Ovary (tissue), 7 donors: ENCODE measurements at regions not wholly inside any gene's neighbourhood (a gene's known extent, or its start where the extent isn't known, plus 50 kb on each side); places are given as distances from the start of the nearest gene placed in this dataset.

ENCODE experiments used
- DNase-seq, 5 donors: peaks; one replicate each; pipeline ENCODE4 v3.0.0-alpha.2; 2019 to 2020
- H3K27ac ChIP-seq, 2 donors: fragments of 200-600 bp; one replicate each; pipeline versions ENCODE4 v1.5.1 to v1.8.0; 2019 to 2022
- H3K27me3 ChIP-seq: fragments of 200-600 bp; one replicate; pipeline ENCODE4 v1.8.0; 2022
- H3K36me3 ChIP-seq: fragments of 200-600 bp; sonication (generic); one replicate; pipeline ENCODE4 v1.5.1; 2019
- H3K4me1 ChIP-seq: one replicate; pipeline ENCODE4 v1.8.1; 2013; ENCODE audit warnings: mild to moderate bottlenecking, moderate library complexity; ENCODE audit not compliant: insufficient read depth
- H3K4me3 ChIP-seq: fragments of 200-600 bp; sonication (generic); one replicate; pipeline ENCODE4 v1.5.1; 2017
- H3K9me3 ChIP-seq, 2 donors: fragments of 200-600 bp in 1 of 2; sonication (generic) in 1 of 2; one replicate each; pipeline versions ENCODE4 v1.5.1 to v1.8.1; 2013 to 2019; ENCODE audit warnings: mild to moderate bottlenecking in 1 of 2, moderate library complexity in 1 of 2
- CTCF ChIP-seq, 3 donors: fragments of 450-650 bp in 2 of 3; fragments of 200-600 bp in 1 of 3; IDR thresholded peaks; one replicate each; pipeline versions ENCODE4 v1.5.1 to v1.8.0; 2016 to 2022; ENCODE audit warnings: antibody characterized with exemption in 3 of 3, mild to moderate bottlenecking in 1 of 3
- EP300 ChIP-seq: sonication (generic); formaldehyde crosslinking; IDR thresholded peaks from one replicate; pipeline ENCODE4 v1.6.1; 2017; ENCODE audit warnings: antibody characterized with exemption
- POLR2A ChIP-seq: fragments of 450-650 bp; IDR thresholded peaks from one replicate; pipeline ENCODE4 v1.6.1; 2017; ENCODE audit warnings: antibody characterized with exemption, mild to moderate bottlenecking, moderate library complexity
- WGBS, 3 donors: extraction: QIAGEN DNeasy Blood & Tissue Kit in 1 of 3; methylation state at CpG; one replicate each; pipeline versions ENCODE4 v1.1.5 to v1.1.7; 2013 to 2017; 5-methylcytosine and 5-hydroxymethylcytosine counted together
- intact Hi-C, 4 donors: fragments of 100-400 bp; cut with DNase I; formaldehyde crosslinking; loops; one replicate each; pipeline versions ENCODE4 v1.11.0 to v1.15.1; 2022 to 2023
- donor health status: DM: no; HTN: no; CAD: no; lungs with moderate emphysema.
- donor health status: DM: no; HTN: no; CAD: no.
- donor health status: Bipolar disorder and iron deficiency.
- donor health status: DM: no; HTN: no; CAD: no.
- donor health status: DM: yes; HTN: yes; CAD: no.

GRCh38 chr11:11085580-11085979, 227.7 kb upstream of the ZBED5 start:
- Histone ChIP-seq H3K4me1 (no peaks in the 10 kb centered on the region), H3K27ac (no peak overlapping the region), H3K9me3 (no peaks in the 10 kb centered on the region), H3K27me3 (no peaks in the 10 kb centered on the region), H3K4me3 (no peak overlapping the region), H3K36me3 (no peaks in the 10 kb centered on the region)
- intact Hi-C loops: no loop called here
- no peak for DNase-seq
- TF ChIP-seq CTCF (IDR thresholded peaks at IDR 0.05) (no peak), POLR2A (no peak)

- WGBS, 3 donors: 90 to 93% (median 92%) methylated on average over 1 of the region's 1 CpG
- no peak for DNase-seq
- no peaks in the 10 kb centered on the region for H3K9me3 ChIP-seq
- H3K27me3 ChIP-seq: no peaks in the 10 kb centered on the region
- intact Hi-C loops: no loop called here
- no peak overlapping the region for H3K27ac ChIP-seq
- no peak for TF ChIP-seq EP300
- no peak for TF ChIP-seq CTCF (IDR thresholded peaks at IDR 0.05)
- no peak for TF ChIP-seq POLR2A
- H3K4me3 ChIP-seq: no peak overlapping the region
- H3K4me1 ChIP-seq: no peaks in the 10 kb centered on the region
- H3K36me3 ChIP-seq: no peaks in the 10 kb centered on the region
These were observed 226.5 kb upstream of the ZBED5 start for GRCh38 chr11:11084337-11084736.

- H3K36me3 ChIP-seq: no peaks in the 10 kb centered on the region
- no peak overlapping the region for H3K4me3 ChIP-seq
- no peak for TF ChIP-seq EP300
- no peak for TF ChIP-seq POLR2A
- TF ChIP-seq CTCF (IDR thresholded peaks at IDR 0.05): no peak
- DNase-seq: no peak
- H3K27me3 ChIP-seq: no peaks in the 10 kb centered on the region
- H3K9me3 ChIP-seq: no peaks in the 10 kb centered on the region
- H3K4me1 ChIP-seq: no peaks in the 10 kb centered on the region
- intact Hi-C loops: no loop called here
- no peak overlapping the region for H3K27ac ChIP-seq
- 87 to 90% (median 90%) methylated on average over 2 of the region's 2 CpGs for WGBS, 3 donors
These were observed 225.6 kb upstream of the ZBED5 start for GRCh38 chr11:11083441-11083840.

GRCh38 chr11:11082646-11083045, 224.8 kb upstream of the ZBED5 start:
- TF ChIP-seq CTCF (IDR thresholded peaks at IDR 0.05) (no peak), POLR2A (no peak), EP300 (no peak)
- no peaks in the 10 kb centered on the region for H3K36me3 ChIP-seq
- no peaks in the 10 kb centered on the region for H3K9me3 ChIP-seq
- H3K4me3 ChIP-seq: no peak overlapping the region
- H3K27ac ChIP-seq: no peak overlapping the region
- H3K4me1 ChIP-seq: no peaks in the 10 kb centered on the region
- DNase-seq: no peak
- no peaks in the 10 kb centered on the region for H3K27me3 ChIP-seq
- intact Hi-C loops: no loop called here

- no peak overlapping the region for H3K4me3 ChIP-seq
- no peak for DNase-seq
- H3K4me1 ChIP-seq: no peaks in the 10 kb centered on the region
- no peaks in the 10 kb centered on the region for H3K9me3 ChIP-seq
- 36 to 39% (median 37%) methylated on average over 4 of the region's 4 CpGs for WGBS, 3 donors
- intact Hi-C loops: no loop called here
- no peaks in the 10 kb centered on the region for H3K27me3 ChIP-seq
- no peak for TF ChIP-seq POLR2A
- no peak for TF ChIP-seq CTCF (IDR thresholded peaks at IDR 0.05)
- no peak for TF ChIP-seq EP300
- no peaks in the 10 kb centered on the region for H3K36me3 ChIP-seq
- no peak overlapping the region for H3K27ac ChIP-seq
These were observed 223.9 kb upstream of the ZBED5 start for GRCh38 chr11:11081776-11082175.
